Cardiac fibroblast (primary cell): ENCODE measurements at regions not wholly inside any gene's neighbourhood (a gene's known extent, or its start where the extent isn't known, plus 50 kb on each side); places are given as distances from the start of the nearest gene placed in this dataset.
A peak's percentile ranks its signal among the peaks of the same experiment; 100 is the strongest.

Experiments used
- DNase-seq, 2 donors: peaks; one replicate each; pipeline versions ENCODE4 v3.0.0 to v3.0.0-alpha.2; 2010; ENCODE audit warnings: low read depth in 2 of 2
- H3K4me3 ChIP-seq, 2 donors: replicated peaks in 1 of 2; 1 replicate in 1 of 2; 2 replicates in 1 of 2; pipeline ENCODE4 v1.5.1; 2011; ENCODE audit warnings: low read depth in 2 of 2, low read length in 2 of 2, mild to moderate bottlenecking in 2 of 2, moderate library complexity in 1 of 2
- TF ChIP-seq, protein P1 (sequence below): IDR thresholded peaks from one replicate; pipeline ENCODE4 v1.5.1; 2011; ENCODE audit warnings: low read depth, mild to moderate bottlenecking, low read length, inconsistent platforms

DNA sequence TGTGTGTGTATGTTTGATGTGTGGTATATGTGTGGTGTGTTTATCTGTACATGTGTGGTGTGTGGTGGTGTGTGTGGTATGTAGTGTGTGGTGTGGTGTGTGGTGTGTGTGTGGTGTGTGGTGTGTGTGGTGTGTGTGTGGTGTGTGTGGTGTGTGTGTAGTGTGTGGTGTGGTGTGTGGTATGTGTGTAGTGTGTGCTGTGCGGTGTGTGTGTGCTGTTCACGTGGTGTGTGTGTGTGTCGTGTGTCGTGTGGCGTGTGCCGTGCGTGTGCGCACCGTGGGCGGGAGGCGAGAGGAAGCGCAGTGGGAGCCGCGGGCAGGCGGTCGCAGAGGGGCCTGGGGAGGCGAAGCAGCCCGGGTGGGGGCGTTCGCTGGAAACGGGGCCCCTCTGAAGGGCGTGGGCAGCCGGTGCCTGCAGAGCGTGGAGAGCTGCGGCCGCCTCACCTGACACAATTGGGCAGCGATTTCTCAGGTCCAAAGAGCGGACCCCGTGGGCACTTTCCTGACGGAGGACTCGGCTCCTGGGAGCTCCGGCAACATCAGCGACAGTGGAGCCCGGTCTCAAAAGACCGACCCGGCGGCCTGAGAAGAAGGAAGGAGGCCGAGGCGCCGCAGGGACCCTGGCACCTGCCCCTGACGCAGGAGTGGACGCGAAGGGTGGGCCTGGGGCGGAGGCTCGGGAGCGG is 741.1 kb upstream of the SALL3 start:
- TF ChIP-seq, protein P1, sequence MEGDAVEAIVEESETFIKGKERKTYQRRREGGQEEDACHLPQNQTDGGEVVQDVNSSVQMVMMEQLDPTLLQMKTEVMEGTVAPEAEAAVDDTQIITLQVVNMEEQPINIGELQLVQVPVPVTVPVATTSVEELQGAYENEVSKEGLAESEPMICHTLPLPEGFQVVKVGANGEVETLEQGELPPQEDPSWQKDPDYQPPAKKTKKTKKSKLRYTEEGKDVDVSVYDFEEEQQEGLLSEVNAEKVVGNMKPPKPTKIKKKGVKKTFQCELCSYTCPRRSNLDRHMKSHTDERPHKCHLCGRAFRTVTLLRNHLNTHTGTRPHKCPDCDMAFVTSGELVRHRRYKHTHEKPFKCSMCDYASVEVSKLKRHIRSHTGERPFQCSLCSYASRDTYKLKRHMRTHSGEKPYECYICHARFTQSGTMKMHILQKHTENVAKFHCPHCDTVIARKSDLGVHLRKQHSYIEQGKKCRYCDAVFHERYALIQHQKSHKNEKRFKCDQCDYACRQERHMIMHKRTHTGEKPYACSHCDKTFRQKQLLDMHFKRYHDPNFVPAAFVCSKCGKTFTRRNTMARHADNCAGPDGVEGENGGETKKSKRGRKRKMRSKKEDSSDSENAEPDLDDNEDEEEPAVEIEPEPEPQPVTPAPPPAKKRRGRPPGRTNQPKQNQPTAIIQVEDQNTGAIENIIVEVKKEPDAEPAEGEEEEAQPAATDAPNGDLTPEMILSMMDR, result no peak
- DNase-seq, result no peak
- H3K4me3 ChIP-seq, result no peak overlapping the region

DNA sequence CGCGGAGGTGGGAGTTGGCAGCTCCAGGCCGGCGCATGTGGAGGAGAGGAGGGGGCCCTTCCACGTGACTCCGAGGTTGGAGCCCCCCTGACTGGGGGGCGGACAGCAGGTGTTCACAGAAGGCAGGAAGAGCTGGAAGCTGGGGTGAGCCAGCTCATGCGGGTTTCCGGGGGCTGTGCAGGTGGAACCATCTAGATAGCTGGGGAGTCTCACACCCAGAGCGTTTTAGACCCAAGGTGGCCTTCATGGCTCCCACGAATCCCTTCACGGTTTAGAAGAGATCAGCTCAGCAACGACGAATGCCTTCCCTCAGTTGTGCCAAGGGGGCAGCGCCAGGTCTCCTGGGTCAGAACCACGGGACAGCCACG is 740.5 kb upstream of the SALL3 start:
- TF ChIP-seq, protein P1, result no peak
- no peak overlapping the region for H3K4me3 ChIP-seq
- DNase-seq, result no peak

DNA sequence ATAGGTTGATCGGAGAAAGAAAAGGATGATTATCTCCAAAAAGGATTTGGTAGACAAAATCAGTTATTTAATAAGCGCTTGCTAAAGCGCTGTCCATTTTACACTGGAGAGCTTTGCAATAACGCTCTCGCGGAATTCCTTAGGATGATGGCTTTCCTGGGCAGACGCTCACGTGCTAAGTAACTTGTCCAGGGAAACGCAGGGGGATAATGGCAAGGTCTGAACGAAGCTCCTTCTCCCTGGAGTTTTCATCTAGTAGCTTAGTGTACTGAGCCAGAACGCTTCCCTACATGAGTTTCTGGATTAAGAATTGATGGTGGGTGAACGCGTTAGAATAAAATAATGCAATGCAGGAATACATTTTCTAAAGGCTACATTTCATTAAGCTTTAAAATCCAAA is 739.5 kb upstream of the SALL3 start:
- no peak overlapping the region for H3K4me3 ChIP-seq
- TF ChIP-seq, protein P1, result no peak
- DNase-seq, result no peak

DNA sequence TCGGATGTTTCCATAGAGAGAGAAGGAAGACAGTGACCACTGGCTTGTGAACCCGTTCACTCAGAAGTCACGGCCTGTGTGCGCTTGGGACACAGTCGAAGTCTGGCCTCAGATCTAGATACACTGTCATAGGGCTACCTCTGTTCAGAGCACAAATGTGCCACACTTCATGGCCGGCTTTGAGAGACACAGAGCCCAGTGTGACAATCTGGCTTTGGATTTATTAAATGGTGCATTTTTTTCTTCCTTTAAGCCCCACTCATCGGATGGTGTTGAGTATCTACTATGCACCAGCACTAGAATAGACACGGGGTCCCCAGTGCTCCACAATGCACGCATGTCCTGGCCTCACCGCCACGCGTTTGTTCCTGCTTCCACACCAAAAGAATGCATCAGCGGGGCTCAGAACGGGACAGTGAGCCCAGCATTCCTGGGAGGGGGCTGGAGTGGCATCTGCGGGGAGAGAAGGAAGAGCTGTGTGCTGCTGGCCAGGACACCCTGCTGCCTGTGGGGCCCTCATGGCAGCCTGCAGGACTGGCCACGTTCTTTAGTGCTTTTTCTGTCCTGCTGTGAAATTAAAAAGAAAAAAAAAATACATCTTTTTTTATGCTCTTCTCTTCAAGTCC is 738.9 kb upstream of the SALL3 start:
- TF ChIP-seq, protein P1, result no peak
- DNase-seq, result no peak

DNA sequence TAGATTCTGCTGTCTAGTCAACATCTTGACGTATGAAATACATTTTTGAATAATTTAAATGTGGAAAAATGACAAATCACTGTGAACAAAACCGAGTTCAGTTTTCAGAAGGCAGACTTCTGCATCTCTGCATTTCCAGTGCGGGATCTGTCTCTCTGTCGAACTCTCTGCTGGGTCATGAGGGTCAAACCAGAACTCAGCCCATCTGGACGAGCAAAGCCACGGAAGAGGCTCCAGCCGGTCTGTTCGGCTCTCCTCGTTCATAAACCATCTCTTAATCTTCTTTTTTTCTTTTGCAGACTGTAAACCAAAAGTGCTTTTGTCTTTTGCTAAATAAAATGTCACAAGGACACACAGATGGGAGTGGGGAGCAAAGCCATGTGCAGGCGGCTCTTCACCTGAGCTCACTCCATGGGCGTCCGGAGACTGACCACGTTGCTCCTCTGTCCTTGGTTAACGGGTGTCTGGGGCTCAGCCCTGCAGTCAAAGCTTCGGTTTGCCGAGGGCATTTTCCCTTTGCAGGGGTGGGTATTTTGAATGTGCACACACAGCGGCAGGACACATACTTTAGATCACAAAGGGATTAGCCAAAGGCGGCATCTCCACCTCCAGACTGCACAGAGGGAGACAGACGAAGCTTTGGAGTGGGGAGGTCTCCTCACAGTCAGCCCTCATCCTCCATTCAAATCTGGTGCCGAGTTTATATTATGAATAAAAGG is 737.9 kb upstream of the SALL3 start:
- DNase-seq, result peak in 1 of 2 donors; percentile 1
- no peak overlapping the region for H3K4me3 ChIP-seq
- TF ChIP-seq, protein P1, result no peak

More for the DNA sequence above, 738.9 kb upstream of the SALL3 start:
- H3K4me3 ChIP-seq, result no peak overlapping the region

DNA sequence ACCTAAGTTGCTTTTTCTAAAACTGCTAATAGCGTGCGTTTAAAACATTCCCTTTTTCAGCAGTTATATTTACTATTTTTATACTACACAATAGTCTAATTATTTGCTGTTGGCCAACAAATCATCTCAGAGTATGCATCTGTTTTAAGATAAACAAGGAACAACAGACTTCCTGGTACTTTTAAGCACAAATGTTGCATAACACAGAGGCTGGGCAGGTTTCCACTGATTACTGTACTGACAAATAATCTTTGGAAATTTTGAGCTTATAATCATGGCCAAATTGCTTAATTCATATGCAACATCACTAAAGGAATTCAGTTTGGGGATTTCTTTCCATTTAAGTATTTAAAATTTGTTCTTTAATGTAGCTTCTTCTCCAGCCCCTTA is 737.4 kb upstream of the SALL3 start:
- H3K4me3 ChIP-seq, result no peak overlapping the region
- TF ChIP-seq, protein P1, result no peak
- DNase-seq, result peak; percentile 11 to 69
